GM13977 (cell line): ENCODE measurements at regions not wholly inside any gene's neighbourhood (a gene's known extent, or its start where the extent isn't known, plus 50 kb on each side); places are given as distances from the start of the nearest gene placed in this dataset.

ENCODE experiments used
- DNase-seq: peaks from one replicate; pipeline ENCODE4 v3.0.0; 2012; ENCODE audit warnings: low spot score
- in situ Hi-C: fragments of 300-500 bp; cut with MboI; formaldehyde crosslinking; loops from one replicate; pipeline ENCODE4 v1.12.0; 2022; ENCODE audit warnings: low sequenced_read_pairs, low pct_unique_long_range_greater_than_20kb, mixed read lengths, inconsistent platforms; ENCODE audit not compliant: unreplicated experiment
- TF ChIP-seq, protein P1 (sequence below): IDR thresholded peaks from 2 replicates; pipeline ENCODE4 v1.5.1; 2012; ENCODE audit warnings: mild to moderate bottlenecking, control low read depth; ENCODE audit not compliant: insufficient read depth; ENCODE audit errors: extremely low read depth, missing control alignments

GRCh38 chr14:26216786-26217185 is 381.0 kb downstream of the NOVA1 start:
- in situ Hi-C loops: no loop called here
- DNase-seq: no peak
- TF ChIP-seq, protein P1, sequence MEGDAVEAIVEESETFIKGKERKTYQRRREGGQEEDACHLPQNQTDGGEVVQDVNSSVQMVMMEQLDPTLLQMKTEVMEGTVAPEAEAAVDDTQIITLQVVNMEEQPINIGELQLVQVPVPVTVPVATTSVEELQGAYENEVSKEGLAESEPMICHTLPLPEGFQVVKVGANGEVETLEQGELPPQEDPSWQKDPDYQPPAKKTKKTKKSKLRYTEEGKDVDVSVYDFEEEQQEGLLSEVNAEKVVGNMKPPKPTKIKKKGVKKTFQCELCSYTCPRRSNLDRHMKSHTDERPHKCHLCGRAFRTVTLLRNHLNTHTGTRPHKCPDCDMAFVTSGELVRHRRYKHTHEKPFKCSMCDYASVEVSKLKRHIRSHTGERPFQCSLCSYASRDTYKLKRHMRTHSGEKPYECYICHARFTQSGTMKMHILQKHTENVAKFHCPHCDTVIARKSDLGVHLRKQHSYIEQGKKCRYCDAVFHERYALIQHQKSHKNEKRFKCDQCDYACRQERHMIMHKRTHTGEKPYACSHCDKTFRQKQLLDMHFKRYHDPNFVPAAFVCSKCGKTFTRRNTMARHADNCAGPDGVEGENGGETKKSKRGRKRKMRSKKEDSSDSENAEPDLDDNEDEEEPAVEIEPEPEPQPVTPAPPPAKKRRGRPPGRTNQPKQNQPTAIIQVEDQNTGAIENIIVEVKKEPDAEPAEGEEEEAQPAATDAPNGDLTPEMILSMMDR: no peak

DNA sequence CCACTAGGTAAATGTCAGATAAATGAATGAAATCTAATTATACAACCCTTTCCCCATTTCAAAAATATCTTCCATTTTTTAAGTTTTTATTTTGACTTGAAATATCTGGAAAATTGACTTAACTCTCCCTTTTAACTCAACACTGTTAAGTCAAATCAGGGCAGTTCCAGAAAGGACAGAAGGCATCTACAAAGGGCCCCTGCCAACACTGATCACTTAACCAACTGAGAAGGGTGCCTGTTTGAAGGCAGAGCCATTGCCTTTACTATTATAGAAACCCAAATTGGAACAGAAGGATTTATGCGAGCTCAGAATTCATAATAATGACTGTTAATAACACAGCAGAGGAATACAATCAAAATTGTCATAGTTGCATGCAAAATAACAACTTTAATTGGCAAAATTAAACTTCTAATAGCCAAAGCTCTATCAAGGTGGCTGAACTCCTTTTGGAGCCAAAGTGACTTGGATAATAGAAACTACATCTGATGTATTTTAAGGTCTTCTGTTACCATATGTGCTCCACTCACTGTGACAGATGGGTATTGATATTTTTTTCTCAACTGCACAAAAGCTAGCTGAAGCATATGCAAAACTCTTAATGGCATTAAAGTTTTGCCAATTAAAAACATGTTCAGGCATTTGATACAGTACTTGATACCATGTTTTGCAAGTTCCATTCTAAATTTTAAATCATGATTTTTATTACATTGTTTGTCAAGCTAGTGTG is 383.8 kb downstream of the NOVA1 start:
- DNase-seq: no peak
- TF ChIP-seq, protein P1: no peak

GRCh38 chr14:26209699-26210098 is 388.1 kb downstream of the NOVA1 start:
- in situ Hi-C loops: no loop called here
- TF ChIP-seq, protein P1: no peak
- DNase-seq: no peak

More for the DNA sequence above, 383.8 kb downstream of the NOVA1 start:
- in situ Hi-C loops: no loop called here

DNA sequence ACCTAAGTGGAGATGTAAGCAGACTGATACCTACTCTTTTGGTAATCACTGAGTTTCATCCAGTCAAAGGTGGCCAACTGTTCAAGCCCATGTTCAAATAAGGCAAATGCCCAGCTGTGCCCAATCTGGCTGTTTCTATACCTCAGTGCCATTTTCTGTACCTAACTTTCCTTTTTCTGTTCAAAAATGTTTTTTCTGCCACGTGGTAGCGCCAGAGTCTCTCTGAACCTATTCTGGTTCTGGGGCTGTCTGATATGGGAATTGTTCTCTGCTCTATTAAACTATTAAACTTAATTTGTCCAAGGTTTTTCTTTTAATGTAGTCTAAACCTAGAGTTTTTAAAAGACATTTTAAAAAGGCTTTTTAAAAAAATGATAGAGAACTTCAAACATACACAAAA is 391.2 kb downstream of the NOVA1 start:
- DNase-seq: no peak
- in situ Hi-C loops: no loop called here
- TF ChIP-seq, protein P1: no peak

DNA sequence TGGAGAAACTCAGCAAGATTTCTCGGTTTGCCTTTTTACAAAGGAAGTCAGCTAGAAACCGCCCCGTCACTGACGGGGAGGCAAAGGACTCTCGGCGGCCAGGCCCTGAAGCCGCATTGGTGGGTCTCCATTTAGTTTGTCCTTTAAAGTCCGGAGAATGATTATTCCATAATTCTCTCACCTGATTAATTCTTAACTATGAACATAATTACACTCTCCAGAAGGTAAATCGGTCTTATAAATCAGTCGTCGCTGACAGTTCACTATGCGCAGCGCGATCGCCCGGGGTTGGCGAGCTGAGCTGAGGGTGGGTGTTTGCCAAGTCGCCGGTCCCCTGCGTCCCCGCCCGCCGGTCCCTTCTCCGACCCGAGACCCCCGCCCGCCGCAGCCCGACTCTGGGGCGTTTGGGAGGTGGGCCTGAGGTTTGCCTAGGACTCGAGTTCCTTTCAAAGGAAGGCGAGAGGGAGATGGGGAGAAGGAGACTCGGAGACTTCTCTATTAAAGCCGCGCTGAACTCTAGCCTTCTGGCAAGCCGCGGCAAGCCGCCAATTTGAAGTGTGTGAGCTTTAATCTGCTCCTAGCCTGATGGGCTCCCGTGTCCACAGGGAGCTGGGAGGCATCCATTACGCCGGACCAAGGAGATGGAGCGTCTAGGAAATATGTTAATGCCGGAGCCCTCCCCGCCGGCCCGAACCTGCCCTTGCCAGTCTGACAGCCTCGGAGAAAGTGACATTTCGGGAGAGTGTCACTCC is 392.9 kb downstream of the NOVA1 start:
- in situ Hi-C loops: no loop called here
- TF ChIP-seq, protein P1: no peak
- no peak for DNase-seq

- TF ChIP-seq, protein P1: no peak
- no peak for DNase-seq
- in situ Hi-C loops: no loop called here
Observed at GRCh38 chr14:26204366-26204727, 393.5 kb downstream of the NOVA1 start.
